ENCODE measurements at regions not wholly inside any gene's neighbourhood (a gene's known extent, or its start where the extent isn't known, plus 50 kb on each side); places are given as distances from the start of the nearest gene placed in this dataset.
A peak's percentile ranks its signal among the peaks of the same experiment; 100 is the strongest.

GRCh38 chr12:123100882-123101281 lies 50.0 kb downstream of the PITPNM2 start:
- no peak for DNase-seq
- Histone ChIP-seq H3K36me3 (no peaks in the 10 kb centered on the region), H3K27me3 (no peaks in the 10 kb centered on the region), H3K9me3 (replicated peaks) (no peaks in the 10 kb centered on the region), H3K4me1 (peaks cover 8% of the 10 kb centered on the region; the same call in 1 of the 2 replicates), H3K27ac (no peak overlapping the region), H3K4me3 (no peak overlapping the region)

DNA sequence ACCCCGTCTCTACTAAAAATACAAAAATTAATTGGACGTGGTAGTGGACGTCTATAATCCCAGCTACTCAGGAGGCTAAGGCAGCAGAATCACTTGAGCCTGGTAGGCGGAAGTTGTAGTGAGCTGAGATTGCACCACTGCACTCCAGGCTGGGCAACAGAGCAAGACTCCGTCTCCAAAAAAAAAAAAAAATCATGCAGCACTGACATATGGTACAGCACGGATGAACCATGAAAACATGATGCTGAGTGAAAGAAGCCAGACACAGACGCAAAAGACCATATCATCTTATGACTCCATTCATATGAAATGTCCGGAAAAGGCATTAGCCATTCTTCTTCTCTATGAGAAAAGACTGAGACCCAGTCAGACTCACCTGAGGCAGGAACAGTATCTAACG lies 50.4 kb downstream of the PITPNM2 start:
- Histone ChIP-seq H3K27me3 (no peaks in the 10 kb centered on the region), H3K9me3 (replicated peaks) (no peaks in the 10 kb centered on the region), H3K36me3 (no peaks in the 10 kb centered on the region), H3K4me3 (no peak overlapping the region), H3K4me1 (peaks cover 8% of the 10 kb centered on the region; the same call in 1 of the 2 replicates), H3K27ac (no peak overlapping the region)
- no peak for DNase-seq

GRCh38 chr12:123099560-123100192 lies 51.2 kb downstream of the PITPNM2 start:
- Histone ChIP-seq H3K4me3 (no peak overlapping the region), H3K4me1 (peaks cover 14% of the 10 kb centered on the region), H3K36me3 (no peaks in the 10 kb centered on the region), H3K27ac (no peak overlapping the region), H3K9me3 (replicated peaks) (no peaks in the 10 kb centered on the region), H3K27me3 (no peaks in the 10 kb centered on the region)
- no peak for DNase-seq

- Histone ChIP-seq H3K4me1 (peaks cover 23% of the 10 kb centered on the region), H3K9me3 (replicated peaks) (no peaks in the 10 kb centered on the region), H3K27ac (no peak overlapping the region), H3K36me3 (no peaks in the 10 kb centered on the region), H3K27me3 (no peaks in the 10 kb centered on the region), H3K4me3 (no peak overlapping the region)
- no peak for DNase-seq
These were observed 52.1 kb downstream of the PITPNM2 start for GRCh38 chr12:123098780-123099179.

GRCh38 chr12:123097561-123098084 lies 53.3 kb downstream of the PITPNM2 start:
- peak; percentile 58 to 60 for DNase-seq
- Histone ChIP-seq H3K27ac (no peak overlapping the region), H3K4me3 (no peak overlapping the region), H3K36me3 (no peaks in the 10 kb centered on the region), H3K27me3 (no peaks in the 10 kb centered on the region), H3K4me1 (peaks cover 26% of the 10 kb centered on the region), H3K9me3 (replicated peaks) (no peaks in the 10 kb centered on the region)

GRCh38 chr12:123096741-123097140 lies 54.1 kb downstream of the PITPNM2 start:
- Histone ChIP-seq H3K27me3 (no peaks in the 10 kb centered on the region), H3K9me3 (replicated peaks) (no peaks in the 10 kb centered on the region), H3K27ac (no peak overlapping the region), H3K36me3 (no peaks in the 10 kb centered on the region), H3K4me3 (no peak overlapping the region), H3K4me1 (peaks cover 26% of the 10 kb centered on the region)
- no peak for DNase-seq

- H3K27me3 ChIP-seq: no peaks in the 10 kb centered on the region
- H3K9me3 ChIP-seq (replicated peaks): no peaks in the 10 kb centered on the region
- H3K27ac ChIP-seq: no peak overlapping the region
- no peak overlapping the region for H3K4me3 ChIP-seq
- peaks cover 26% of the 10 kb centered on the region for H3K4me1 ChIP-seq
- H3K36me3 ChIP-seq: no peaks in the 10 kb centered on the region
- DNase-seq: no peak
These were observed 54.7 kb downstream of the PITPNM2 start for GRCh38 chr12:123096182-123096581.

DNA sequence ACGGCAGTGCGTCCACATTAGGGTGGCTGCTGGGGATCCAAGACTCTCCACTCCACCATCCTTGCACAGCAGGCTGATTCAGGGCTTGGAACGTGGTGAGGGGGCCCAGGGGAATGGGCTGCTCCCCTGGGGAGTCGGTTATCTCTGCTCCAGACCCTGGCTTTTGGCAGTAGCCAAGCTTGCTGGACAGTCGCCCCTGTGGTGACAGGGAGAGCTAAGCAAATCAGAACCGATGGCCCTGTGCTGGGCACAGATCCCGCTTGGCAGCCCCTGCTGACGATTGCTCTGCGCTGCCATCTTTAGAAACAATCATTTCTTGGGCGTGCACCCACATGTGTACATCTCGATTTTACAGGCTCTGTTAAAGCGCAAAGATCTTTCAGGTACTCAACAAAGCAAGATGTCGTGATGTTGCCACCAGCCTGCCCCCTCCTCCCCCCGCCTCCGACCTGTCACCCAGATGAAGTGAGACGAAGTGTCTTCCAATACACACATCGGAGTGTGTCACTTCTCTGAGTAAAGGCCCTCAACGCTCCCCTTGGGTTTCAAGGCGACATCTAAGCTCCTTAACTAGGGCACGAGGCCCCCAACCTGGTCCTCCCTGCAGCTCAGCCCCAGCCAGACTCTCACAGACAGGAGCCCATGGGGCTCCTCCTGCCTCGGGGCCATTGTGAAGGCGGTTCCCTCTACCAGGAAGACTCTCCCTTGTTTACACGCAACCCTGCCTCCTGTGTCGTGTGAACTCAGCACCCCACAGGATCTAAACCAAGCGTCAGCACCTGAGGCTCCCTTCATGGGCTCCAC lies 55.6 kb downstream of the PITPNM2 start:
- no peak for DNase-seq
- peaks cover 26% of the 10 kb centered on the region for H3K4me1 ChIP-seq
- H3K9me3 ChIP-seq (replicated peaks): no peaks in the 10 kb centered on the region
- no peaks in the 10 kb centered on the region for H3K36me3 ChIP-seq
- no peaks in the 10 kb centered on the region for H3K27me3 ChIP-seq
- no peak overlapping the region for H3K4me3 ChIP-seq
- H3K27ac ChIP-seq: no peak overlapping the region

DNA sequence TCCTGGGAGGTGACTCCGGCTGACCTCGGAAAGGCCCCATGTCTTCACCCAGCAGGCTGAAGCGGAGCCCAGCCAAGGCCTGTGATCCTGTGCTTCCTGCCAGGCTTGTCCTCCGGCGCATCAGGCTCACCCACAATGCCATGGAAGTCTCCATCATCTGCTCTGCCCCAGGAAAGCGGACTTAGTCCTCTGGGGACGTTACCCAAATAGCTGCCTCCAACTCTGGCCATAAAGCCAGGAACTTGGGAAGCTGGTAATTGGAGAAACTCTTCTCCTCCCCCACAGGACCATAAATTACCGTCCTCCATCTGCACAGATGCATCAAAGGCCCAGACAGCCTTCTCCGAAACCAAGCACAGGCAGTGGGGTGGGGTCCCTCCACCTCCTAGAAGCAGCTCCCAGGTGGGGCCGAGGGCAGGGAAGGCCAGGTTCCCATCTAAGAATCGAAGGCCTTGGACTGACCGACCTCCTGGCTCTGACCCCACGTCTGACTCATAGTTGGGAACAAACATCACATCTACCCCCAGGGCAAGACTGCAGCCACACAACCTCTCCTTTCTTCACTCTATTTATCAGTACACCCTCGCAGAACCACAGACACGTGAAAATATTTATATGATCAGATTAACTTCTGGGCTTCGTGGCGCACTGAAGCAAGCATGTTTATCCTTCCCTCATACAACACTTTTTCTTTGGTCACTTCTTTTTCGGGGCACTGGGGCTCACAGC lies 56.4 kb downstream of the PITPNM2 start:
- Histone ChIP-seq H3K4me1 (peaks cover 32% of the 10 kb centered on the region), H3K27ac (peak overlapping the region; percentile 37)

GRCh38 chr12:123092866-123093265 lies 58.0 kb downstream of the PITPNM2 start:
- Histone ChIP-seq H3K27ac (no peak overlapping the region), H3K4me1 (peaks cover 39% of the 10 kb centered on the region), H3K27me3 (no peaks in the 10 kb centered on the region), H3K36me3 (no peaks in the 10 kb centered on the region), H3K4me3 (no peak overlapping the region), H3K9me3 (replicated peaks) (no peaks in the 10 kb centered on the region)
- no peak for DNase-seq

More for the DNA sequence above, 56.4 kb downstream of the PITPNM2 start:
- no peaks in the 10 kb centered on the region for H3K27me3 ChIP-seq
- 0 out of 2 replicates have a peak overlapping the region, but pooled peaks have one; percentile 2 for H3K4me3 ChIP-seq
- no peaks in the 10 kb centered on the region for H3K9me3 ChIP-seq (replicated peaks)
- H3K36me3 ChIP-seq: no peaks in the 10 kb centered on the region
- peak; percentile 72 to 73 for DNase-seq

DNA sequence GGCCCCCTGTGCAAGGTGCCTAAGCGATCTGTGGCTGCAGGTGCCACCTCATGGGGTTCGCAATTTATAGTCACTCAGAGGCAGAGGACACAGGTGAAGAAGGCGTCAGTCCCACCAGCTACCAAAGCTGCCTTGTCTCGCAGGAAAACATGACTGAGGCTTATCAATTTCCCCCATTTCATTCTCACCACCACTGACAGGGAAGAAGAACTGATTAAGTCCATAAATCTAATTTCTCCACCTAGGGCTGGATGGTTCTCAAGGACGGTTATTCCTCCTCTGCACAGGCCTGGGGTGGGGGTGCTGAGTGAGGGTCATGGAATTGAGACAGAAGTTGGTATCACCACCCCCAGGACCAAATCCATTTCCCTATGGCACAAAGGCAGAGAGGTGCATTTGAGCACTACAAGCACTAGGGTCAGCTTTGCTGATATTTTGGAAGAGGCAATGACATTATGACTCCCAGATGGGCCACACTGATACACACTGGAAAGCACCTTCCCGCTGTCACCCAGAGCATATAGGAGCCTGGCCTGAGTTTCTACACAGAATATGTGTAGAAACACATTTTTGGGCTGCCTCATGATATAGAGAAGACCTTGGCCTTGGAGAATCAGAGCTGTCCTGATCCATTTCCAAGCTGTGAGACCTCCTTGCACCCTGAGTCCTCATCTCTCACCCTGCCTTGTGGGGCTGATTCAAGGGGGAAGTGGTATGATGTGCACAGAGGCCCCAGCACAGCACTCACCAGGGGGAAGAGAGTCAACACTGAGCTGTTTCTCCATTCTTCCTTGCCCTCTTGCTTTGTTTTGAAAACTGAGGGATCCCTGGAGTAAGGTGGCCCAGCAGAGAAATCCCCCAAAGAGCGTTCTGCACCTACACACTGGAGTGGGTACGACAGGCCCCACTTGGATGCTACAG lies 59.4 kb downstream of the PITPNM2 start:
- no peaks in the 10 kb centered on the region for H3K9me3 ChIP-seq (replicated peaks)
- no peaks in the 10 kb centered on the region for H3K27me3 ChIP-seq
- H3K4me1 ChIP-seq: peaks cover 33% of the 10 kb centered on the region
- H3K4me3 ChIP-seq: no peak overlapping the region
- DNase-seq: no peak
- no peak overlapping the region for H3K27ac ChIP-seq
- no peaks in the 10 kb centered on the region for H3K36me3 ChIP-seq

- H3K27ac ChIP-seq: no peak overlapping the region
- peaks cover 40% of the 10 kb centered on the region for H3K4me1 ChIP-seq
- no peaks in the 10 kb centered on the region for H3K9me3 ChIP-seq (replicated peaks)
- H3K4me3 ChIP-seq: no peak overlapping the region
- no peaks in the 10 kb centered on the region for H3K27me3 ChIP-seq
- DNase-seq: peak; percentile 29 to 52
- H3K36me3 ChIP-seq: no peaks in the 10 kb centered on the region
These were observed 61.1 kb downstream of the PITPNM2 start for GRCh38 chr12:123089631-123090353.

- peaks cover 40% of the 10 kb centered on the region for H3K4me1 ChIP-seq
- H3K9me3 ChIP-seq (replicated peaks): no peaks in the 10 kb centered on the region
- no peaks in the 10 kb centered on the region for H3K36me3 ChIP-seq
- no peak overlapping the region for H3K27ac ChIP-seq
- H3K27me3 ChIP-seq: no peaks in the 10 kb centered on the region
- no peak overlapping the region for H3K4me3 ChIP-seq
- DNase-seq: no peak
These were observed 61.8 kb downstream of the PITPNM2 start for GRCh38 chr12:123089140-123089539.

Data from SJCRH30 (cell line).